ENCODE measurements at regions not wholly inside any gene's neighbourhood (a gene's known extent, or its start where the extent isn't known, plus 50 kb on each side); places are given as distances from the start of the nearest gene placed in this dataset.
A peak's percentile ranks its signal among the peaks of the same experiment; 100 is the strongest.

- DNase-seq (ENCODE audit: extremely low read depth, low read depth): no peak
- no peak for TF ChIP-seq CTCF (IDR thresholded peaks at IDR 0.05; ENCODE audit: low read depth, low read length, missing control alignments)
- H3K4me3 ChIP-seq (replicated peaks; ENCODE audit: low read depth, low read length): no peak overlapping the region
These were observed 120.1 kb upstream of the CCL21 start for GRCh38 chr9:34830068-34830467.

- DNase-seq (ENCODE audit: extremely low read depth, low read depth): no peak
- no peak overlapping the region for H3K4me3 ChIP-seq (replicated peaks; ENCODE audit: low read depth, low read length)
- no peak for TF ChIP-seq CTCF (IDR thresholded peaks at IDR 0.05; ENCODE audit: low read depth, low read length, missing control alignments)
These were observed 117.1 kb upstream of the CCL21 start for GRCh38 chr9:34826999-34827538.

GRCh38 chr9:34825775-34826174, 115.8 kb upstream of the CCL21 start:
- no peak for TF ChIP-seq CTCF (IDR thresholded peaks at IDR 0.05; ENCODE audit: low read depth, low read length, missing control alignments)
- no peak overlapping the region for H3K4me3 ChIP-seq (replicated peaks; ENCODE audit: low read depth, low read length)
- DNase-seq (ENCODE audit: extremely low read depth, low read depth): no peak

- no peak overlapping the region for H3K4me3 ChIP-seq (replicated peaks; ENCODE audit: low read depth, low read length)
- DNase-seq (ENCODE audit: extremely low read depth, low read depth): no peak
- no peak for TF ChIP-seq CTCF (IDR thresholded peaks at IDR 0.05; ENCODE audit: low read depth, low read length, missing control alignments)
These were observed 113.8 kb upstream of the CCL21 start for GRCh38 chr9:34823778-34824177.

GRCh38 chr9:34810187-34810524, 100.2 kb upstream of the CCL21 start:
- no peak overlapping the region for H3K4me3 ChIP-seq (replicated peaks; ENCODE audit: low read depth, low read length)
- no peak for TF ChIP-seq CTCF (IDR thresholded peaks at IDR 0.05; ENCODE audit: low read depth, low read length, missing control alignments)
- DNase-seq (ENCODE audit: extremely low read depth, low read depth): no peak

- no peak for DNase-seq (ENCODE audit: extremely low read depth, low read depth)
- H3K4me3 ChIP-seq (replicated peaks; ENCODE audit: low read depth, low read length): no peak overlapping the region
- TF ChIP-seq CTCF (IDR thresholded peaks at IDR 0.05; ENCODE audit: low read depth, low read length, missing control alignments): peak; percentile 35
These were observed 99.7 kb upstream of the CCL21 start for GRCh38 chr9:34809504-34810186.

- TF ChIP-seq CTCF (IDR thresholded peaks at IDR 0.05; ENCODE audit: low read depth, low read length, missing control alignments): no peak
These were observed 93.0 kb upstream of the CCL21 start for GRCh38 chr9:34802916-34803315.

More at GRCh38 chr9:34802916-34803315, 93.0 kb upstream of the CCL21 start:
- no peak overlapping the region for H3K4me3 ChIP-seq (replicated peaks; ENCODE audit: low read depth, low read length)
- DNase-seq (ENCODE audit: extremely low read depth, low read depth): no peak

Data from HFF-Myc (cell line).